Karpas-422 (cell line): ENCODE measurements at regions not wholly inside any gene's neighbourhood (a gene's known extent, or its start where the extent isn't known, plus 50 kb on each side); places are given as distances from the start of the nearest gene placed in this dataset.

Experiments used
- DNase-seq: peaks from one replicate; pipeline ENCODE4 v3.0.0-alpha.2; 2015
- H2AFZ ChIP-seq: fragments of 200-600 bp; sonication (generic); 2 replicates; pipeline ENCODE4 v1.6.1; 2014; ENCODE audit warnings: antibody characterized with exemption, low read length, mixed read lengths
- H3K27ac ChIP-seq: fragments of 200-600 bp; sonication (generic); 2 replicates; pipeline ENCODE4 v1.5.1; 2014; ENCODE audit warnings: mild to moderate bottlenecking, low read length, moderate library complexity
- H3K27me3 ChIP-seq: fragments of 200-600 bp; sonication (generic); 2 replicates; pipeline ENCODE4 v1.6.1; 2014; ENCODE audit warnings: low read length, mixed read lengths
- H3K36me3 ChIP-seq: fragments of 200-600 bp; sonication (generic); 2 replicates; pipeline ENCODE4 v1.6.1; 2014; ENCODE audit warnings: low read length, mixed read lengths; ENCODE audit not compliant: insufficient read depth
- H3K4me1 ChIP-seq: fragments of 200-600 bp; sonication (generic); 2 replicates; pipeline ENCODE4 v1.6.1; 2014; ENCODE audit warnings: mild to moderate bottlenecking, low read length, mixed read lengths
- H3K4me2 ChIP-seq: fragments of 200-600 bp; sonication (generic); 2 replicates; pipeline ENCODE4 v1.6.1; 2014; ENCODE audit warnings: low read length, low read depth, mild to moderate bottlenecking; ENCODE audit not compliant: poor library complexity, severe bottlenecking
- H3K4me3 ChIP-seq: fragments of 200-600 bp; sonication (generic); 2 replicates; pipeline ENCODE4 v1.5.1; 2014; ENCODE audit warnings: mild to moderate bottlenecking, antibody characterized with exemption, low read length, mixed read lengths
- H3K79me2 ChIP-seq: fragments of 200-600 bp; sonication (generic); 2 replicates; pipeline ENCODE4 v1.6.1; 2014; ENCODE audit warnings: mild to moderate bottlenecking, low read length, mixed read lengths
- H3K9ac ChIP-seq: fragments of 200-600 bp; sonication (generic); 2 replicates; pipeline ENCODE4 v1.6.0; 2014; ENCODE audit warnings: low read length
- H3K9me2 ChIP-seq: fragments of 200-600 bp; sonication (generic), shearing (Covaris generic); replicated peaks from 2 replicates; pipeline ENCODE4 v1.6.0; 2014; ENCODE audit warnings: mild to moderate bottlenecking, low read length, moderate library complexity; ENCODE audit not compliant: insufficient read depth
- H3K9me3 ChIP-seq: fragments of 300-700, 200-600 bp; sonication (generic); 2 replicates; pipeline ENCODE4 v1.6.1; 2014; ENCODE audit warnings: low read length, mixed read lengths
- H4K20me1 ChIP-seq: fragments of 200-600 bp; sonication (generic); 2 replicates; pipeline ENCODE4 v1.6.1; 2014; ENCODE audit warnings: mild to moderate bottlenecking, antibody characterized with exemption, low read length, low read depth; ENCODE audit not compliant: insufficient read depth

DNA sequence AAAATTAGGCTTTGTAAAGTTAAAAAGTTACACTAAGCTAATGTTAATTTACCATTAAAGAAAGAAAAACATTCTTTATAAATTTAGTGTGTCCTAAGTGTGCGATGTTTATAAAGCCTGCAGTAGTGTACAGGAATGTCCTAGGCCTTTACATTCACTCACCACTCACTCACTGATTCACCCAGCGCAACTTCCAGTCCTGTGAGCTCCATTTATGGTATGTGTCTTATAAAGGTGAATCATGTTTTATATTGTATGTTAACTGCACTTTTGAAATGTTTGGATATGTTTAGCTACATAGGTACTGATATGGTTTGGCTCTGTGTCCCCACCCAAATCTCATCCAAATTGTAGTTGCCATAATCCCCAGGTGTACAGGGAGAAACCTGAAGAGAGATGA, 549.7 kb upstream of the EPHA6 start:
- DNase-seq: no peak
- Histone ChIP-seq H3K9ac (no peak overlapping the region), H3K79me2 (no peaks in the 10 kb centered on the region), H3K27ac (no peak overlapping the region), H3K4me2 (no peak overlapping the region), H3K9me2 (no peaks in the 10 kb centered on the region), H3K27me3 (no peaks in the 10 kb centered on the region), H3K9me3 (peaks cover 15% of the 10 kb centered on the region), H4K20me1 (no peaks in the 10 kb centered on the region), H3K4me3 (no peak overlapping the region), H2AFZ (no peak overlapping the region), H3K36me3 (no peaks in the 10 kb centered on the region; the same call in 1 of the 2 replicates), H3K4me1 (no peaks in the 10 kb centered on the region)

DNA sequence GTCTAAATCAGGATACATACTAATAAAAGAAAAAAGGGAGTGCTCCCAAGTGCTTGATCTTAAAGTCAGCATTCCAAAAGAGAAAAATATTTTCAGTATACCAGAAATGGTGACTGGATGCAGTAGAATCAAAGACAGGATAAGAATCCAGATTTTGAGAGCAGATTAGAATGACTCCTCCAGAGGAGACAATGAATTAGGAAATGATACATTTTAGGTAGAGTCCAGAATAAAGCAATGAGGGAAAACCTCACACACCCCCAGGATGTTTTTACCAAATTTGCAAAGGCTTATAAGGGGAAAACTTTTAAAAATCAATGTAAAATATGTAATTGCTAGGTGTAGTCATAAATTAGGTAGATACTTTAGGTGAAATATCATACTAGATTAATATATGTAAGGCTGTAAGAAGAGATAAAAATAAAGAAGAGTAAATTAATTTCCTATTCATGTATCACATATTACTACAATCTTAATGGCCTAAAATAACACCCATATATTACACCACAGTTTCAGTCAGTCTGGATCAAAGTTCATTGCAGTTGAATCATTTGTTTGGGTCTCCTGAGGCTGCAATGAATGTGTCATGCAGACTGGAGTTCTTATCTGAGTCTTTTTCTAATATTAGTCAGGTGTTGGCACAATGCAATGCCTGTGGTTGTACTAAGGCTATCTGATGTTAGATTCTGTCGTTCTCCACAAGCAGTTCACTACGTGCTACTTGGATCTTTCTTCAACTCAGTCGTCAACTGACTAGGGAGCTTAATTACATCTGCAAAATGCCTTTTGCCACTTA, 547.8 kb upstream of the EPHA6 start:
- H3K9me3 ChIP-seq: no peaks in the 10 kb centered on the region; the same call in 1 of the 2 replicates
- no peak overlapping the region for H3K4me3 ChIP-seq
- no peak for DNase-seq
- no peak overlapping the region for H3K4me2 ChIP-seq
- no peak overlapping the region for H3K27ac ChIP-seq
- no peaks in the 10 kb centered on the region for H4K20me1 ChIP-seq
- H3K4me1 ChIP-seq: no peaks in the 10 kb centered on the region
- no peaks in the 10 kb centered on the region for H3K79me2 ChIP-seq
- no peaks in the 10 kb centered on the region for H3K9me2 ChIP-seq
- no peak overlapping the region for H2AFZ ChIP-seq
- no peaks in the 10 kb centered on the region for H3K27me3 ChIP-seq
- H3K36me3 ChIP-seq: no peaks in the 10 kb centered on the region; the same call in 1 of the 2 replicates
- H3K9ac ChIP-seq: no peak overlapping the region

DNA sequence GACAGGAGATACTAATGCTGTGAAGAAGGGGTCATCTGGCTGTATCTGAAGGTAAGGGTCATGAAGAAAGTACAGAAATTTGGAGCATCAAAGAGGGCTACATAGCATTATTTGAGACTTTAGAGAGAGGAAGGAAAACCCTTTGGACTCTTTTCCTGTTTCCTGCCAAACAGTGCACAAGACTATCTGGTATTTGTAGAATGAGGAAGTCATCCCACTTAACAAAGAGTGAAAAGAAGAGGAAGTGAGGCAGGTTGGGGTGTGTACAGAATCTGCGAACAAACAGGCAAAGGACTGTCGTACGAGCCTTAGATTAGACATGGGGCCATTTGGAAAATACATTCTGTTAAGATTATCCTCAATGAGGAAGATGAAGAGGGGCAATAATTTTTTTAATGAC, 546.8 kb upstream of the EPHA6 start:
- Histone ChIP-seq H2AFZ (no peak overlapping the region), H3K27me3 (no peaks in the 10 kb centered on the region), H3K27ac (no peak overlapping the region), H3K9me2 (no peaks in the 10 kb centered on the region), H3K9ac (no peak overlapping the region), H3K79me2 (no peaks in the 10 kb centered on the region), H3K9me3 (no peaks in the 10 kb centered on the region; the same call in 1 of the 2 replicates), H3K4me1 (no peaks in the 10 kb centered on the region), H3K36me3 (no peaks in the 10 kb centered on the region; the same call in 1 of the 2 replicates), H3K4me2 (no peak overlapping the region), H3K4me3 (no peak overlapping the region), H4K20me1 (no peaks in the 10 kb centered on the region)
- DNase-seq: no peak

DNA sequence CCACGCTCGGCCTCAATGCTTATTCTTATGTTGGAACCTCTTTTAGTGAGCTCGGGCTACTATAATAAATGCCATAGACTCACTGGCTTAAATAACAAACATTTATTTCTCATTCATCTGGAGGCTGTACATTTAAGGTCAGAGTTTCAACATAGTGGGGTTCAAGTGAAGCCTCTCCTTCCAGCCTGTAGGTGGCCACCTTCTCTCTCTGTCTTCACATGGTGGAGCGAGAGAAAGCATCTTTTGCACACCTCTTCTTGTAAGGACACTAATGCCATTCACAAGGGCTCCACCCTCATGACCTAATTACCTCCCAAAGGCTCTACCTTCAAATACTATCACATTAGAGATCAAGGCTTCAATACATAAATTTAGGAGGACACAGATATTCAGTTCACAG, 520.3 kb upstream of the EPHA6 start:
- no peak overlapping the region for H2AFZ ChIP-seq
- no peaks in the 10 kb centered on the region for H3K36me3 ChIP-seq
- H3K9me3 ChIP-seq: peaks cover 9% of the 10 kb centered on the region; the same call in 1 of the 2 replicates
- no peak overlapping the region for H3K4me2 ChIP-seq
- H3K79me2 ChIP-seq: no peaks in the 10 kb centered on the region
- H3K27ac ChIP-seq: no peak overlapping the region
- H3K9ac ChIP-seq: no peak overlapping the region
- no peaks in the 10 kb centered on the region for H4K20me1 ChIP-seq
- H3K4me1 ChIP-seq: no peaks in the 10 kb centered on the region
- H3K9me2 ChIP-seq: no peaks in the 10 kb centered on the region
- no peaks in the 10 kb centered on the region for H3K27me3 ChIP-seq
- DNase-seq: no peak
- H3K4me3 ChIP-seq: no peak overlapping the region

DNA sequence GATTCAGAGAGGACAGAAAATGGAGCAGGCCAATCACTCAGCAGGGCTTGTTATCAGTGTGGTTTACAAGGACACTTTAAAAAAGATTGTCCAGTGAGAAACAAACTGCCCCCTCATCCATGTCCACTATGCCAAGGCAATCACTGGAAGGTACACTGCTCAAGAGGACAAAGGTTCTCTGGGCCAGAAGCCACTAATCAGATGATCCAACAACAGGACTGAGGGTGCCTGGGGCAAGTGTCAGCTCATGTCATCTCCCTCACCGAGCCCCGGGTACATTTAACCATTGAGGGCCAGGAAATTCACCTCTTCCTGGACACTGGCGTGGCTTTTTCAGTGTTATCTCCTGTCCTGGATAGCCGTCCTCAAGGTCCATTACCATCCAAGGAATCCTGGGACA, 513.7 kb upstream of the EPHA6 start:
- Histone ChIP-seq H3K79me2 (no peaks in the 10 kb centered on the region), H3K9me2 (no peaks in the 10 kb centered on the region), H3K27me3 (no peaks in the 10 kb centered on the region), H3K9me3 (peaks cover 9% of the 10 kb centered on the region; the same call in 1 of the 2 replicates), H3K9ac (no peak overlapping the region), H3K27ac (no peak overlapping the region), H3K4me3 (no peak overlapping the region), H3K4me1 (no peaks in the 10 kb centered on the region), H3K36me3 (no peaks in the 10 kb centered on the region), H2AFZ (no peak overlapping the region), H4K20me1 (no peaks in the 10 kb centered on the region), H3K4me2 (no peak overlapping the region)
- no peak for DNase-seq

DNA sequence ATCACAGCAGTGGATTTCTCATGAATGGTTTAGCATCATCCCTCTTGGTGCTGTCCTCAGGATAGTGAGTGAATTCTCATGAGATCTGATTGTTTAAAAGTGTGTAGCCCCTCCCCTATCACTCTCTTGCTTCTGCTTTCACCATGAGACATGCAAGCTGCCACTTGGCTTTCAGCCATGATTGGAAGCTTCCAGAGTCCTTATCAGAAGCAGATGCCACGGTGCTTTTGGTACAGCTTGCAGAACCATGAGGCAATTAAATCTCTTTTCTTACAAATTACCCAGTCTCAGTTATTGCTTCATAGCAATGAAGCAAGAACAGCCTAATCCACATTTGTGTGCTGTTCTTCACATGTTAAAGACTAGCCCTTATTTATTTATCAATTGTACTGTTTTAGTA, 495.2 kb upstream of the EPHA6 start:
- Histone ChIP-seq H3K9ac (no peak overlapping the region), H3K4me3 (no peak overlapping the region), H3K4me2 (no peak overlapping the region), H2AFZ (no peak overlapping the region), H3K9me2 (no peaks in the 10 kb centered on the region), H3K4me1 (no peaks in the 10 kb centered on the region), H3K27me3 (no peaks in the 10 kb centered on the region), H3K79me2 (no peaks in the 10 kb centered on the region), H3K36me3 (no peaks in the 10 kb centered on the region), H3K27ac (no peak overlapping the region), H4K20me1 (no peaks in the 10 kb centered on the region), H3K9me3 (no peaks in the 10 kb centered on the region; the same call in 1 of the 2 replicates)
- no peak for DNase-seq

DNA sequence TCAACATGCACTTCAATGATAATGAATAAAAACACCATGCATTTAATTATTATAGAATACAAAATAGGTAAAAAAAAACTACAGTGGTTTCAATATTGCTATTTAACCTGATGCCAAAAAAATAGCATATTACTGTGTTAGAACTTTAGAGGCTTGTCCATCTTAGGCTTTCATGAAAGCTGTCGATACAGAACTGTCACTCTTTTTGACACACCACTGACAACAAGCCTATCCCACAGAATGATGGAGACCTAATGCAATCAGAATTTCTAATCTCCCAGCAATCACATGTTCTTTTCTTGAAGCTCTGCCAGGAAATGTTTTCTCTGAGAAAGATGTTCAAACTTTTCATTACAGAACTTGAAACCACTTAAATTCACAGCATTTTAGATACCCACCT, 490.3 kb upstream of the EPHA6 start:
- DNase-seq: no peak
- H3K27me3 ChIP-seq: no peaks in the 10 kb centered on the region
- H2AFZ ChIP-seq: no peak overlapping the region
- no peaks in the 10 kb centered on the region for H3K36me3 ChIP-seq
- H3K9ac ChIP-seq: no peak overlapping the region
- H3K4me1 ChIP-seq: no peaks in the 10 kb centered on the region
- H3K4me2 ChIP-seq: no peak overlapping the region
- no peaks in the 10 kb centered on the region for H4K20me1 ChIP-seq
- H3K9me3 ChIP-seq: no peaks in the 10 kb centered on the region
- no peak overlapping the region for H3K27ac ChIP-seq
- H3K79me2 ChIP-seq: no peaks in the 10 kb centered on the region
- H3K4me3 ChIP-seq: no peak overlapping the region
- H3K9me2 ChIP-seq: no peaks in the 10 kb centered on the region

DNA sequence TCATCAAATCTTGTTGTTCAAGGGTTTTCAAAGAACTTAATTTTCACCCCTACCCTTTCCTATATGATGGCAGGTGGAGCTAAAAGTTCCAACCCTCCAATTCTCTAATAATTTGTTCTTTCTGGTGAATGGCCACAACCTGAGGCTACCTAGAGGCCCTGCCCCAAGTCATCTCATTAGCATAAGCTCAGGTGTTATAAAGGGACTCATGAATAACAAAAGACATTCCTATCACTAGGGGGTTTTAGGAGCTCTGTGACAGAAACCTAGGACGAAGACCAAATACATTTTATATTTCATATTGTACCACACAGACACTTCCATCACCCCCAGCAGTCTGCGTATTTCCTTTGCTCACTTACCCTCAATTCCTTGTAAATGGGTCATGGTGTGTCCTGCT, 483.6 kb upstream of the EPHA6 start:
- no peak overlapping the region for H3K27ac ChIP-seq
- no peak for DNase-seq
- no peak overlapping the region for H2AFZ ChIP-seq
- no peaks in the 10 kb centered on the region for H3K36me3 ChIP-seq
- no peak overlapping the region for H3K4me3 ChIP-seq
- H3K79me2 ChIP-seq: no peaks in the 10 kb centered on the region
- no peaks in the 10 kb centered on the region for H3K27me3 ChIP-seq
- H3K9me2 ChIP-seq: no peaks in the 10 kb centered on the region
- H3K4me1 ChIP-seq: no peaks in the 10 kb centered on the region
- no peaks in the 10 kb centered on the region for H4K20me1 ChIP-seq
- H3K9ac ChIP-seq: no peak overlapping the region
- H3K9me3 ChIP-seq: no peaks in the 10 kb centered on the region; the same call in 1 of the 2 replicates
- no peak overlapping the region for H3K4me2 ChIP-seq
